Sigmoid colon (tissue), 4 donors: ENCODE measurements at regions not wholly inside any gene's neighbourhood (a gene's known extent, or its start where the extent isn't known, plus 50 kb on each side); places are given as distances from the start of the nearest gene placed in this dataset.

Experiments
- CTCF ChIP-seq, 4 experiments: fragments of 450-650 bp in 3 of 4; fragments of 200-600 bp in 1 of 4; IDR thresholded peaks; one replicate each; pipeline ENCODE4 v1.5.1; 2016 to 2019; ENCODE audit warnings: antibody characterized with exemption in 4 of 4, mild to moderate bottlenecking in 3 of 4, moderate library complexity in 2 of 4
- POLR2A ChIP-seq, 2 donors: fragments of 450-650 bp; IDR thresholded peaks; one replicate each; pipeline ENCODE4 v1.6.1; 2016; ENCODE audit warnings: antibody characterized with exemption in 2 of 2, mild to moderate bottlenecking in 2 of 2, moderate library complexity in 2 of 2
- POLR2AphosphoS5 ChIP-seq, 4 donors: sonication (generic); formaldehyde crosslinking; IDR thresholded peaks; one replicate each; pipeline ENCODE4 v1.6.1; 2017; ENCODE audit warnings: antibody characterized with exemption in 4 of 4

GRCh38 chr2:21664083-21664482 is 540.3 kb downstream of the TDRD15 start:
- TF ChIP-seq POLR2A (IDR thresholded peaks at IDR 0.05), result no peak
- TF ChIP-seq POLR2AphosphoS5 (IDR thresholded peaks at IDR 0.05), result no peak
- TF ChIP-seq CTCF (IDR thresholded peaks at IDR 0.05), result no peak
